ENCODE measurements at regions not wholly inside any gene's neighbourhood (a gene's known extent, or its start where the extent isn't known, plus 50 kb on each side); places are given as distances from the start of the nearest gene placed in this dataset.

DNA sequence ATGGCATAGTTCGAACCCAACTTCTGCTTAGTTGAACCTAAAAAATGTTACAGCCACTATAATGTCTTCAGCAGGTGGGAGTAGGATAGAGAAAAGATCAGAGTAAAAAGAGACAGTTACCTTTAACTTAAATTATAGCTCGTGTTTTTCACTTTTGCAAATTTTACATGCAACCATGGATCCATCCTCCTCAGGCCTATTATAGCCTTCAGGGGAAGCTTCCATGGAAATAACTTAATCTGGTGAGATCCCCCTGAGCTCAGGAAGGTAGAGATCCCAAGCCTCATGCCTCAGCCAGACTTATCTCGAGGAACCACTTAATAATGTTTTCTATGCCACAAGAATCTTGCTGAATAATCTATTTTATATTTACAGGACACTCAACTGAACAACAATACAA is 159.4 kb upstream of the FAM3C start:
- H3K4me3 ChIP-seq (ENCODE audit: low read depth, low read length): no peak overlapping the region
- TF ChIP-seq, protein P1, sequence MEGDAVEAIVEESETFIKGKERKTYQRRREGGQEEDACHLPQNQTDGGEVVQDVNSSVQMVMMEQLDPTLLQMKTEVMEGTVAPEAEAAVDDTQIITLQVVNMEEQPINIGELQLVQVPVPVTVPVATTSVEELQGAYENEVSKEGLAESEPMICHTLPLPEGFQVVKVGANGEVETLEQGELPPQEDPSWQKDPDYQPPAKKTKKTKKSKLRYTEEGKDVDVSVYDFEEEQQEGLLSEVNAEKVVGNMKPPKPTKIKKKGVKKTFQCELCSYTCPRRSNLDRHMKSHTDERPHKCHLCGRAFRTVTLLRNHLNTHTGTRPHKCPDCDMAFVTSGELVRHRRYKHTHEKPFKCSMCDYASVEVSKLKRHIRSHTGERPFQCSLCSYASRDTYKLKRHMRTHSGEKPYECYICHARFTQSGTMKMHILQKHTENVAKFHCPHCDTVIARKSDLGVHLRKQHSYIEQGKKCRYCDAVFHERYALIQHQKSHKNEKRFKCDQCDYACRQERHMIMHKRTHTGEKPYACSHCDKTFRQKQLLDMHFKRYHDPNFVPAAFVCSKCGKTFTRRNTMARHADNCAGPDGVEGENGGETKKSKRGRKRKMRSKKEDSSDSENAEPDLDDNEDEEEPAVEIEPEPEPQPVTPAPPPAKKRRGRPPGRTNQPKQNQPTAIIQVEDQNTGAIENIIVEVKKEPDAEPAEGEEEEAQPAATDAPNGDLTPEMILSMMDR (IDR thresholded peaks at IDR 0.05; ENCODE audit: insufficient read depth, low read depth, low read length, missing control alignments): no peak
- DNase-seq (ENCODE audit: low read depth): no peak

DNA sequence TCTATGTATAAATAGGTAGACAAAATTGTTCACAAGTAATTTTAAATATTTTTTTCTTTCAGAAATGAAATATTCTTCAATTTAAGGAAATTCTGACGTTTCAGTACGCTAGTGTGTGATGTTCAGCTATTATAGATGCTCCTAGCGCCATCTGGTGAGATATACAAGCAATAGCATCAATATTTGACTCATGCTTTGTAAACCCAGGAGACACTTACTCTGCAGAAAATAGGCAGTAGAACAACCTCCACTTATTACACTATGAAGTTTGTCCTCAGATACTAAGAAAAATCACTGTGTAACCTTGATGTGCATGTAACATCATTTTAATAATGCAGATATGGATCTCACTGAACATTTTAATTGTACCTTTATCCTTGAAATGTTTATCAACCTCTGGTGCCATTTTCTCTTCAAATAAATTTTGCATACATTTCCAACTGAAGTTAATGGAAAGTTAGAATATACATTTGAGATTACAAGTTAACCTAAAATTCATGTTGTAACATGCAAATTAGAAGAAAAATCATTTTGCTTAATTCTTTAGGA is 151.5 kb upstream of the FAM3C start:
- DNase-seq (ENCODE audit: low read depth): peak; percentile 69
- TF ChIP-seq, protein P1 (IDR thresholded peaks at IDR 0.05; ENCODE audit: insufficient read depth, low read depth, low read length, missing control alignments): peak; percentile 58
- no peak overlapping the region for H3K4me3 ChIP-seq (ENCODE audit: low read depth, low read length)

DNA sequence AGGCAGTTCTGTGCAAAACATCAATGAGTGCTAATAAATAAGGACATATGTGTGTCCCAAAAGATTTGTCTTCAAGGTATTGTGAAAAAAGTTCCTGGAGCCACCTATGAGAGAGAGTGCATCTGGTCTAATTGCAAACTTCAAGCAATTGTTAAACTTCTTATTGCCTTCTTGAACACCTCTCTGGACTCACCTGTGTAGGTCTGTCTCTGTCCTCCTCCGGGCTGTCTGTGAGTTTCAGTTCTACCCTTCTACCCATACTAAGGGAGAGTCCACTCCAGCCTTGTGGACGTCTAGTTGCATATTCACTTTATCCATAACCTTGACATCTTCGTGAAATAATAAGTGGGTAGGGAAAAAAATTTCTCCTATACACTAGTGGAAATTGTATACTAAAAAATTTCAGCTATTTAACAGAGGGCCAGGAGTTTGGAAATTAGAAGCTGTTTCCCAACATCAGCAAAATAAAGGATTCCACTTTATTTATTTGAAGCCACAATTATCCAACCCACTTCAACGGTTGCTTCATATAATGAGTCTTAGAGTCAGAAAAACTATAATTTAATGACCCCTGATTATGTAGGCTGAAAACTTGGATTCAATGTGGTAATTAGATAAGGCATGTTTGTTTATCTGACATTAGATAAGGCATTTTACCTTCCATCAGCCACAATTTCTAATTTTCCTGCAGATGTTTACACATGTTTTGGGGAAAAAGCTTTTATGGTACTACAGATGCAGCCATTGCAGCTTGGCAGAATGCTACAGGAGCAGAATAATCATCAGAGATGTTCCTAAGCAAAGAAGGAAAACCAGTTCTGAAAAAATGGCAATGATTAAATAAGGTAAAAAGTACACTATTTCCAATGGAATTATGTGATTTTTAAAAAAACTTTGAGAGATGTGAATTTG is 150.8 kb upstream of the FAM3C start:
- H3K4me3 ChIP-seq (ENCODE audit: low read depth, low read length): no peak overlapping the region
- TF ChIP-seq, protein P1 (IDR thresholded peaks at IDR 0.05; ENCODE audit: insufficient read depth, low read depth, low read length, missing control alignments): no peak
- no peak for DNase-seq (ENCODE audit: low read depth)

DNA sequence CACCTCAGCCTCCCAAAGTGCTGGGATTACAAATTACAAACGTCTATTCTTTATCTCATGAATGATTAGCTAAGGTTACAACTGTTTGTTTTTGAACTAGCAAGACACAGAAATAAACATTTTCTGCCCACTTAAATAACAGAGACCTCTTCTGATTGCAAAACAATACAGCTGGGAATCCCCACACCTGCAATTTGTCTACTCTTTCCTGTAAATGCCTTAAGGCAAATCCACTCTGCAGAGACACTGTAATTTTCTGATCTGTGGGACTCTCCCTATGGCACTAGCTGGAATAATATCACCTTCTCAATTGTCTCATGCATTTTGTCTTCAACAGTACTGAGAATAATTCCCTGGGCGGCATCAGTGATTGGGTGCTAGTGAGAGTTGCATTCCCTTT is 149.3 kb upstream of the FAM3C start:
- no peak for DNase-seq (ENCODE audit: low read depth)
- H3K4me3 ChIP-seq (ENCODE audit: low read depth, low read length): no peak overlapping the region
- TF ChIP-seq, protein P1 (IDR thresholded peaks at IDR 0.05; ENCODE audit: insufficient read depth, low read depth, low read length, missing control alignments): no peak

DNA sequence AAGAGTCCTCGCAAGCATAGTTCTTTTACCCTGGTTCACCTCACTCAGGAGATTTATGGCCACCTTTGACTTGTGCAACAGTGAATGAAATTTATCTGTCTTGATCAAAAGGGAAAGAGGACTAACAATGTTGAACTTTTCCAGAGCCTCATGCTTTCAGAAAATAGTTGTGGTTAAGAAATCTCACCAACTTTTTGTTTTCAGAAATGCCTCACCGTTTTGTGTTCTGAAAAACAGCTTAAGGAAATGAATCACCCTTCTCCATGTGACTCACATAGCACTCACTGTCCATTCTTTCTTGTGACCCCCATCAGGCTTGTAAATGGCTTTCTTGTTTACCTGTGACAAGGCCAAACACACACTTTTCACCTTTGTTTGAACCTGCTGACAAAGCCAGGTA is 148.6 kb upstream of the FAM3C start:
- DNase-seq (ENCODE audit: low read depth): peak; percentile 66
- TF ChIP-seq, protein P1 (IDR thresholded peaks at IDR 0.05; ENCODE audit: insufficient read depth, low read depth, low read length, missing control alignments): no peak
- no peak overlapping the region for H3K4me3 ChIP-seq (ENCODE audit: low read depth, low read length)

DNA sequence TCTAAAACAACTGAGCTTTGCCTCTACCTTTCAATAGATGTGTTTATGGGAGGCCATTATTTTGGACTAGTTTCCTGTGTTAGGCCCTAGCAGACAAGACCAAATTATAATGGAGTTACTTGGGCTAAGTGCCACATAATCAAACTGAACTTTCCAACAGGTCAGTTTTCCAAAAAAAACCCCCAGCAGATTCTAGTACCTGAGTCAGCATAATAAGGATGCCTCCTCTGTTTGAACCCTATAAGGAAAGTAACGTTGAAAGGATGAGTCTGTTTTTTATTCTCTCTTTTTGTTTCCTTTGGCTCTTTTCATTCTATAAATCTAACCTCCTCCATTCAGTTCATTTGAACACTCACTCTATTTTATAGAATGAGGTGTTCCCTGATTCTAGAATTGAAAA is 148.1 kb upstream of the FAM3C start:
- TF ChIP-seq, protein P1 (IDR thresholded peaks at IDR 0.05; ENCODE audit: insufficient read depth, low read depth, low read length, missing control alignments): no peak

More for the DNA sequence above, 148.1 kb upstream of the FAM3C start:
- no peak overlapping the region for H3K4me3 ChIP-seq (ENCODE audit: low read depth, low read length)
- DNase-seq (ENCODE audit: low read depth): no peak

Data from GM12865 (cell line).